ENCODE measurements at regions not wholly inside any gene's neighbourhood (a gene's known extent, or its start where the extent isn't known, plus 50 kb on each side); places are given as distances from the start of the nearest gene placed in this dataset.

DNA sequence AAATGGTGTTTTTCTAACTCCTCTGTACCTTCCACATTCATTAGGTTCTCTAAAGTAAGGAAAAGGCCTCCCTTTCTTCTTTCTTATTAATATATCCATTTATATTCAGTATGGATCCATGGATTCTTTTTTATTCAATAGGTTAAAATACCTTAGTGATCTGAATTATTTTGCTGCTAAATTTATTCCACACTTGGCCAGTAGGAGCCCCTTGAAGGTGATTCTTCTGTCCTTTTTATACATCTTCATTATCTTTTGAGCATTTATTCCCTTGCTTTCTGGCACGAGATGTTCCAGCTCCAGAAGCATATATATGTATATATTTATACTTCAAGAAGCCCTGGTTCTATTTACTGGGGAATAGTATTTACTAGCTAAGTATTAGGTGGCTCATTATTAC, 311.8 kb upstream of the SGCD start:
- no peak for ATAC-seq (ENCODE audit: insufficient read depth, low read depth)
- Histone ChIP-seq H3K9me3 (ENCODE audit: insufficient read depth, low read length, severe bottlenecking) (no peaks in the 10 kb centered on the region), H2AFZ (ENCODE audit: low read depth, low read length) (no peak overlapping the region), H3K36me3 (ENCODE audit: insufficient read depth, low read length) (no peaks in the 10 kb centered on the region), H3K27me3 (ENCODE audit: insufficient read depth, low read length, poor library complexity) (peaks cover 4% of the 10 kb centered on the region), H3K4me3 (ENCODE audit: low read depth in 1 of 2, low read length in 2 of 2) (no peak overlapping the region), H3K4me1 (ENCODE audit: insufficient read depth, low read length) (no peaks in the 10 kb centered on the region), H3K4me2 (ENCODE audit: insufficient read depth, low read length) (no peak overlapping the region), H3K9ac (ENCODE audit: low read depth, low read length) (no peak overlapping the region), H3K79me2 (ENCODE audit: insufficient read depth, low read length) (no peaks in the 10 kb centered on the region), H4K20me1 (ENCODE audit: insufficient read depth, low read length) (no peaks in the 10 kb centered on the region), H3K27ac (ENCODE audit: low read length) (no peak overlapping the region)
- TF ChIP-seq, protein P1, sequence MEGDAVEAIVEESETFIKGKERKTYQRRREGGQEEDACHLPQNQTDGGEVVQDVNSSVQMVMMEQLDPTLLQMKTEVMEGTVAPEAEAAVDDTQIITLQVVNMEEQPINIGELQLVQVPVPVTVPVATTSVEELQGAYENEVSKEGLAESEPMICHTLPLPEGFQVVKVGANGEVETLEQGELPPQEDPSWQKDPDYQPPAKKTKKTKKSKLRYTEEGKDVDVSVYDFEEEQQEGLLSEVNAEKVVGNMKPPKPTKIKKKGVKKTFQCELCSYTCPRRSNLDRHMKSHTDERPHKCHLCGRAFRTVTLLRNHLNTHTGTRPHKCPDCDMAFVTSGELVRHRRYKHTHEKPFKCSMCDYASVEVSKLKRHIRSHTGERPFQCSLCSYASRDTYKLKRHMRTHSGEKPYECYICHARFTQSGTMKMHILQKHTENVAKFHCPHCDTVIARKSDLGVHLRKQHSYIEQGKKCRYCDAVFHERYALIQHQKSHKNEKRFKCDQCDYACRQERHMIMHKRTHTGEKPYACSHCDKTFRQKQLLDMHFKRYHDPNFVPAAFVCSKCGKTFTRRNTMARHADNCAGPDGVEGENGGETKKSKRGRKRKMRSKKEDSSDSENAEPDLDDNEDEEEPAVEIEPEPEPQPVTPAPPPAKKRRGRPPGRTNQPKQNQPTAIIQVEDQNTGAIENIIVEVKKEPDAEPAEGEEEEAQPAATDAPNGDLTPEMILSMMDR (IDR thresholded peaks at IDR 0.05; ENCODE audit: borderline replicate concordance, extremely low read depth, low read length, poor library complexity, severe bottlenecking) = no peak
- TF ChIP-seq EZH2 (IDR thresholded peaks at IDR 0.05; ENCODE audit: borderline replicate concordance, low read depth, low read length, severe bottlenecking) = no peak
- DNase-seq = no peak

DNA sequence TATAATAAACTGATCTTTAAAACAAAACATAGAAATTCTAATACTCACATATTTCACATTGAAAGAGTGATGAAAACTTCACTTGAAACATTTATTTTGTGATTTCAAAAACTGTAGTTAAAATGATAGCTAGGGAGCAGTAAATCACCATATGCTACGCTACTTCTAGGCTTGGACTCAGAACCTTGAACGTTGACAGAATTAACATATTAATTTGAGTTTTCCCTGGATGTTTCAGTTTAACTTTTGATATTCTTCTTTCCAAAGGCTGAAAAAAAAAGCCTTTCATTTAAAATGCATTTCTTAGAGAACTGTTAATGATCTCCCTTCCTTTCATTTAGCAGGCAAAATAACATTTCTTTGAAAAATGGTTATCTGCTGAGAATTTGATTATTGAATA, 307.8 kb upstream of the SGCD start:
- no peak overlapping the region for H3K4me2 ChIP-seq (ENCODE audit: insufficient read depth, low read length)
- no peak overlapping the region for H3K9ac ChIP-seq (ENCODE audit: low read depth, low read length)
- H3K79me2 ChIP-seq (ENCODE audit: insufficient read depth, low read length) = no peaks in the 10 kb centered on the region
- no peak overlapping the region for H2AFZ ChIP-seq (ENCODE audit: low read depth, low read length)
- H4K20me1 ChIP-seq (ENCODE audit: insufficient read depth, low read length) = no peaks in the 10 kb centered on the region
- H3K36me3 ChIP-seq (ENCODE audit: insufficient read depth, low read length) = no peaks in the 10 kb centered on the region
- no peak for ATAC-seq (ENCODE audit: insufficient read depth, low read depth)
- H3K9me3 ChIP-seq (ENCODE audit: insufficient read depth, low read length, severe bottlenecking) = no peaks in the 10 kb centered on the region
- TF ChIP-seq, protein P1 (IDR thresholded peaks at IDR 0.05; ENCODE audit: borderline replicate concordance, extremely low read depth, low read length, poor library complexity, severe bottlenecking) = no peak
- TF ChIP-seq EZH2 (IDR thresholded peaks at IDR 0.05; ENCODE audit: borderline replicate concordance, low read depth, low read length, severe bottlenecking) = no peak
- no peak for DNase-seq
- no peak overlapping the region for H3K27ac ChIP-seq (ENCODE audit: low read length)
- H3K27me3 ChIP-seq (ENCODE audit: insufficient read depth, low read length, poor library complexity) = peaks cover 4% of the 10 kb centered on the region
- H3K4me3 ChIP-seq (ENCODE audit: low read depth in 1 of 2, low read length in 2 of 2) = no peak overlapping the region
- H3K4me1 ChIP-seq (ENCODE audit: insufficient read depth, low read length) = no peaks in the 10 kb centered on the region

DNA sequence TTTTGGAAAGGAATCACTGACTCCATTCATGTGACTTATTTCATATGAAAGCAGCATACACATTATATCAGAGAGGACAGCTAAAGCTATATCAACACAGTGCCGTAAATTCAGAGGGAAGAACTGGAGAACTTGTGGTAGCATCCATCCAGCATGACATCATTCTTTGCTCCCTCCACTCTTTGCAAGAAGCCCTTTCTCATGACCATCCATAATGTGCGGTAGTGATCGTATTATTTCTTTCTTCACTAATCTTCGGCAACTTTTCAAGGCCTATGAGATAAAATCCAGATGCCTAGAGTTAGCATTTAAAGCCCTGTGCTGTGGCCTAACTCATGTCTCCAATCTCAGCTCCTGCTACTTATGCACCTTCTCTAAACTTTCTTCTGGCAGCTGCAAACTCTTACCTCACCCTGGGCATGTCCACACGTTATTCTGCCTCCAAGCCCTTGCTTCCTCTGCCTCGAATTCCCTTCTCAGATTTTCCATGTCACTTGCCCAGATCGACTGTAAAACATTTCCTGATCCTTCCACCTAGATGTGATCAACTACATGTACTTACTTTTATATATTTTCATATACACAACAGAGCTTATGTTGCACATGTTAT, 307.3 kb upstream of the SGCD start:
- TF ChIP-seq, protein P1 (IDR thresholded peaks at IDR 0.05; ENCODE audit: borderline replicate concordance, extremely low read depth, low read length, poor library complexity, severe bottlenecking) = no peak
- TF ChIP-seq EZH2 (IDR thresholded peaks at IDR 0.05; ENCODE audit: borderline replicate concordance, low read depth, low read length, severe bottlenecking) = no peak
- Histone ChIP-seq H2AFZ (ENCODE audit: low read depth, low read length) (no peak overlapping the region), H3K4me2 (ENCODE audit: insufficient read depth, low read length) (no peak overlapping the region), H3K79me2 (ENCODE audit: insufficient read depth, low read length) (no peaks in the 10 kb centered on the region), H3K9me3 (ENCODE audit: insufficient read depth, low read length, severe bottlenecking) (no peaks in the 10 kb centered on the region), H3K4me3 (ENCODE audit: low read depth in 1 of 2, low read length in 2 of 2) (no peak overlapping the region), H3K9ac (ENCODE audit: low read depth, low read length) (no peak overlapping the region), H4K20me1 (ENCODE audit: insufficient read depth, low read length) (no peaks in the 10 kb centered on the region), H3K27ac (ENCODE audit: low read length) (no peak overlapping the region), H3K36me3 (ENCODE audit: insufficient read depth, low read length) (no peaks in the 10 kb centered on the region), H3K27me3 (ENCODE audit: insufficient read depth, low read length, poor library complexity) (peaks cover 4% of the 10 kb centered on the region), H3K4me1 (ENCODE audit: insufficient read depth, low read length) (no peaks in the 10 kb centered on the region)
- ATAC-seq (ENCODE audit: insufficient read depth, low read depth) (no peak), DNase-seq (no peak)

All from DND-41 (cell line).